Sigmoid colon (tissue), 6 donors: ENCODE measurements at regions not wholly inside any gene's neighbourhood (a gene's known extent, or its start where the extent isn't known, plus 50 kb on each side); places are given as distances from the start of the nearest gene placed in this dataset.

Experiments used
- DNase-seq: peaks from one replicate; pipeline ENCODE4 v3.0.0-alpha.2; 2019
- H3K27ac ChIP-seq, 4 donors: fragments of 200-600 bp; sonication (generic); one replicate each; pipeline ENCODE4 v1.5.1; 2016 to 2019; ENCODE audit warnings: mild to moderate bottlenecking in 1 of 4
- H3K27me3 ChIP-seq, 3 donors: fragments of 200-600 bp; sonication (generic); one replicate each; pipeline ENCODE4 v1.5.1; 2019; ENCODE audit warnings: mild to moderate bottlenecking in 1 of 3
- H3K36me3 ChIP-seq, 4 donors: fragments of 200-600 bp; sonication (generic); one replicate each; pipeline ENCODE4 v1.5.1; 2016 to 2019
- H3K4me1 ChIP-seq, 4 donors: fragments of 200-600 bp; sonication (generic); one replicate each; pipeline ENCODE4 v1.5.1; 2017 to 2019
- H3K4me3 ChIP-seq, 4 donors: fragments of 200-600 bp; sonication (generic); one replicate each; pipeline ENCODE4 v1.5.1; 2017 to 2019; ENCODE audit warnings: mild to moderate bottlenecking in 2 of 4, moderate library complexity in 1 of 4
- H3K9me3 ChIP-seq, 4 donors: fragments of 200-600 bp in 3 of 4; sonication (generic) in 3 of 4; one replicate each; pipeline versions ENCODE4 v1.5.1 to v1.6.1; 2013 to 2019
- EP300 ChIP-seq, 4 donors: sonication (generic); formaldehyde crosslinking; IDR thresholded peaks; one replicate each; pipeline ENCODE4 v1.6.1; 2017; ENCODE audit warnings: antibody characterized with exemption in 4 of 4
- POLR2A ChIP-seq, 2 donors: fragments of 450-650 bp; IDR thresholded peaks; one replicate each; pipeline ENCODE4 v1.6.1; 2016; ENCODE audit warnings: antibody characterized with exemption in 2 of 2, mild to moderate bottlenecking in 2 of 2, moderate library complexity in 2 of 2
- POLR2AphosphoS5 ChIP-seq, 4 donors: sonication (generic); formaldehyde crosslinking; IDR thresholded peaks; one replicate each; pipeline ENCODE4 v1.6.1; 2017; ENCODE audit warnings: antibody characterized with exemption in 4 of 4
- WGBS, 2 donors: extraction: QIAGEN DNeasy Blood & Tissue Kit; methylation state at CpG; one replicate each; pipeline ENCODE4 v1.1.7; 2013; 5-methylcytosine and 5-hydroxymethylcytosine counted together
- intact Hi-C: fragments of 100-400 bp; cut with DNase I; formaldehyde crosslinking; loops from one replicate; pipeline ENCODE4 v1.15.1; 2023
- TF ChIP-seq, protein P1 (sequence below), 4 experiments: fragments of 450-650 bp in 3 of 4; fragments of 200-600 bp in 1 of 4; IDR thresholded peaks; one replicate each; pipeline ENCODE4 v1.5.1; 2016 to 2019; ENCODE audit warnings: antibody characterized with exemption in 4 of 4, mild to moderate bottlenecking in 3 of 4, moderate library complexity in 2 of 4
- donor health status: healthy with polysubstance abuse.
- donor health status: healthy.

DNA sequence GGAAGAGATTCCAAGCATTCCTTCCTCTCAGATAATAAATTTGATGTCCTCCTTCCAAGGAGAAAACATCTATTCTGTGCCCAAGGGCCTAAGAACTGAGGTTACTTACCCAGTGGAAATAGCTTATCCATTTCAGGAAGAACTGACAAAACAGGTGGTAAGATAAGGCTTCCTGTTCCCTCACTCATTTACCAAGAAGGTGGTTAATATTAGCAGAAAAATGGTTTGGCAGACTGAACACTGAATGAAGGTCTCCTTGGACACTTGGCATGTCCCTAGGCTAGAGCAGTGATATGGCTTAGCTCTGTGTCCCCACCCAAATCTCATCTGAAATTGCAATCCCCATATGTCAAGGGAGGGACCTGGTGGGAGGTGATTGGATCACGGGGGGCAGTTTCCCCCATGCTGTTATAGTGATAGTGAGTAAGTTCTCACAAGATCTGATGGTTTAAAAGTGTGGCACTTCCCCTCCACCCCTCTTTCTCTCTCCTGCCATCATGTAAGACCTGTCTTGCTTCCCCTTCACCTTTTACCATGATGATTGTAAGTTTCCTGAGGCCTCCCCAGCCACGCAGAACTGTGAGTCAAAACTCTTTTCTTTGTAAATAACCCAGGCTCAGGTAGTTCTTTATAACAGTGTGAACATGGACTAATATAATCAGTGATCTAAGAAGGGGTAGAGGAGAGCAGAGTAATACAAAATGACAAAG lies 127.4 kb downstream of the ST8SIA2 start:
- no peaks in the 10 kb centered on the region for H3K36me3 ChIP-seq
- no peaks in the 10 kb centered on the region for H3K4me1 ChIP-seq
- H3K9me3 ChIP-seq, result no peaks in the 10 kb centered on the region
- 84 to 87% methylated on average over 2 of the region's 2 CpGs for WGBS, 2 donors
- no peak overlapping the region for H3K4me3 ChIP-seq
- peak overlapping the region in 2 of 4 donors; percentile 29 to 31 for H3K27ac ChIP-seq
- intact Hi-C loops, result loop anchor here (1.0 to 10.0 kb wide), 4 partner anchors 96 to 426 kb away; no protein-coding TSS in a partner anchor
- DNase-seq, result no peak
- no peaks in the 10 kb centered on the region for H3K27me3 ChIP-seq
- TF ChIP-seq, protein P1, sequence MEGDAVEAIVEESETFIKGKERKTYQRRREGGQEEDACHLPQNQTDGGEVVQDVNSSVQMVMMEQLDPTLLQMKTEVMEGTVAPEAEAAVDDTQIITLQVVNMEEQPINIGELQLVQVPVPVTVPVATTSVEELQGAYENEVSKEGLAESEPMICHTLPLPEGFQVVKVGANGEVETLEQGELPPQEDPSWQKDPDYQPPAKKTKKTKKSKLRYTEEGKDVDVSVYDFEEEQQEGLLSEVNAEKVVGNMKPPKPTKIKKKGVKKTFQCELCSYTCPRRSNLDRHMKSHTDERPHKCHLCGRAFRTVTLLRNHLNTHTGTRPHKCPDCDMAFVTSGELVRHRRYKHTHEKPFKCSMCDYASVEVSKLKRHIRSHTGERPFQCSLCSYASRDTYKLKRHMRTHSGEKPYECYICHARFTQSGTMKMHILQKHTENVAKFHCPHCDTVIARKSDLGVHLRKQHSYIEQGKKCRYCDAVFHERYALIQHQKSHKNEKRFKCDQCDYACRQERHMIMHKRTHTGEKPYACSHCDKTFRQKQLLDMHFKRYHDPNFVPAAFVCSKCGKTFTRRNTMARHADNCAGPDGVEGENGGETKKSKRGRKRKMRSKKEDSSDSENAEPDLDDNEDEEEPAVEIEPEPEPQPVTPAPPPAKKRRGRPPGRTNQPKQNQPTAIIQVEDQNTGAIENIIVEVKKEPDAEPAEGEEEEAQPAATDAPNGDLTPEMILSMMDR (IDR thresholded peaks at IDR 0.05), result no peak
- no peak for TF ChIP-seq POLR2A (IDR thresholded peaks at IDR 0.05)
- no peak for TF ChIP-seq EP300 (IDR thresholded peaks at IDR 0.05)
- no peak for TF ChIP-seq POLR2AphosphoS5 (IDR thresholded peaks at IDR 0.05)

DNA sequence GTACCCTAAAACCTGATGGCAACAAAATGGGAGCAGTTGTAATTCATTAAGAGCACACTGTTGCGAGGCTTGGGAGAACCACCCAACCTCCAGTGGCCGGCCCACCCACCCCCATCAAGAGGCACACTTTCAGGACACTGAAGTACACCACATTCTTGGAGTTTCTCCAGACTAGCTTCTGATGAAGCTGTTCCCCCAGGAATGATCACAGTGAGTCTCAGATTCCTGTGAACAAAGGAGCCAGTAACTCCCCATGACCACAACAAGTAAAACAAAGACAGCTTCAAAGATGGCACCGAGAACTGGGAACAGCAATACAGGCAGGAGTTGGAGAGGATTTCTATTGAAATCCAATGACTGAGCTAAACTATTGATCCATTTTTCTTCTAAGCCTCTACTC lies 126.0 kb downstream of the ST8SIA2 start:
- intact Hi-C loops, result loop anchor here (5.0 to 10.0 kb wide), 2 partner anchors 98 to 425 kb away; no protein-coding TSS in a partner anchor
- Histone ChIP-seq H3K4me1 (no peaks in the 10 kb centered on the region), H3K4me3 (no peak overlapping the region)

More for the DNA sequence above, 126.0 kb downstream of the ST8SIA2 start:
- 92 to 96% methylated on average over 3 of the region's 3 CpGs for WGBS, 2 donors
- TF ChIP-seq, protein P1 (IDR thresholded peaks at IDR 0.05), result no peak
- TF ChIP-seq POLR2A (IDR thresholded peaks at IDR 0.05), result no peak
- no peak for TF ChIP-seq EP300 (IDR thresholded peaks at IDR 0.05)
- no peak for TF ChIP-seq POLR2AphosphoS5 (IDR thresholded peaks at IDR 0.05)
- no peaks in the 10 kb centered on the region for H3K9me3 ChIP-seq
- no peaks in the 10 kb centered on the region for H3K36me3 ChIP-seq
- no peaks in the 10 kb centered on the region for H3K27me3 ChIP-seq
- no peak for DNase-seq
- H3K27ac ChIP-seq, result no peak overlapping the region
